Lung (tissue), 11 donors: ENCODE measurements at regions not wholly inside any gene's neighbourhood (a gene's known extent, or its start where the extent isn't known, plus 50 kb on each side); places are given as distances from the start of the nearest gene placed in this dataset.

Experiments used
- ATAC-seq: fragments of 200-7000 bp; cut with Tn5 transposase; one replicate; pipeline ENCODE4 v1.9.1; 2020; ENCODE audit warnings: moderate number of reproducible peaks; ENCODE audit not compliant: insufficient read depth, low FRiP score
- DNase-seq, 3 donors: peaks; one replicate each; pipeline ENCODE4 v3.0.0-alpha.2; 2013 to 2017
- H3K27ac ChIP-seq, 2 donors: one replicate each; pipeline ENCODE4 v1.5.1; 2013; ENCODE audit warnings: mild to moderate bottlenecking in 2 of 2, moderate library complexity in 2 of 2, control low read depth in 1 of 2, inconsistent platforms in 1 of 2, low read depth in 1 of 2, low read length in 1 of 2
- H3K27me3 ChIP-seq, 3 donors: one replicate each; pipeline ENCODE4 v1.5.1; 2013; ENCODE audit warnings: low read length in 2 of 3; ENCODE audit not compliant: control insufficient read depth in 3 of 3, insufficient read depth in 3 of 3
- H3K36me3 ChIP-seq, 4 donors: one replicate each; pipeline ENCODE4 v1.5.1; 2013; ENCODE audit warnings: low read length in 4 of 4, mild to moderate bottlenecking in 1 of 4, moderate library complexity in 1 of 4; ENCODE audit not compliant: control insufficient read depth in 4 of 4, insufficient read depth in 4 of 4
- H3K4me1 ChIP-seq, 5 donors: one replicate each; pipeline ENCODE4 v1.5.1; 2013; ENCODE audit warnings: low read length in 5 of 5, mild to moderate bottlenecking in 2 of 5, moderate library complexity in 1 of 5; ENCODE audit not compliant: control insufficient read depth in 5 of 5, insufficient read depth in 5 of 5
- H3K4me3 ChIP-seq: one replicate; pipeline ENCODE4 v1.5.1; 2013; ENCODE audit warnings: mild to moderate bottlenecking, control low read depth, moderate library complexity
- H3K9ac ChIP-seq, 2 donors: one replicate each; pipeline ENCODE4 v1.5.1; 2013; ENCODE audit warnings: low read length in 2 of 2, control low read depth in 1 of 2; ENCODE audit not compliant: insufficient read depth in 1 of 2
- H3K9me3 ChIP-seq, 4 donors: one replicate each; pipeline ENCODE4 v1.5.1; 2013; ENCODE audit warnings: low read length in 3 of 4, mild to moderate bottlenecking in 1 of 4, moderate library complexity in 1 of 4; ENCODE audit not compliant: control insufficient read depth in 4 of 4, insufficient read depth in 3 of 4
- CTCF ChIP-seq: IDR thresholded peaks from 2 replicates; pipeline ENCODE4 v1.5.1; 2012; ENCODE audit warnings: mild to moderate bottlenecking; ENCODE audit errors: control extremely low read depth, extremely low read depth
- WGBS, 2 donors: extraction: QIAGEN DNeasy Blood & Tissue Kit; methylation state at CpG; one replicate each; pipeline ENCODE4 v1.1.7; 2013; 5-methylcytosine and 5-hydroxymethylcytosine counted together
- donor health status: control.
- donor health status: control.
- donor health status: Bipolar disorder and iron deficiency.
- donor health status: healthy.
- donor health status: DM: yes; HTN: yes; CAD: no.

DNA sequence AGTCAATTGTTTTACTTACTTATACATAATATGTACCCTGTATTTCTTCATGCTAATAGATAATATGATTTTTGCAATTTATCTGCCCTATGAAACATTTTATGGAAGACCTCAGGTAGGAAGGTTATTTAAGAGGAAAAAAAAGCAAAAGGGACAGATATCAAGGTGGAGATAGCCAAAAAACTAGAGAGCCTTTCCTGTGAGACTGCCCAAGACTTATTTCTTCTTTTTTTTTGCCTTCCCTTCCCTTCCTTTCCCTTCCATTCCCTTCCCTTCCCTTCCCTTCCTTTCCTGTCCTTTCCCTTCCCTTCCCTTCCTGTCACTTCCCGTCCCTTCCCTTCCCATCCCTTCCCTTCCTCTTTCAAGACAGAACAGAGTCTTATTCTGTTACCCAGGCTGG, 80.6 kb upstream of the HMCN1 start:
- DNase-seq (no peak), ATAC-seq (no peak)
- H3K9me3 ChIP-seq, result no peaks in the 10 kb centered on the region
- 71 to 77% methylated on average over 1 of the region's 1 CpG for WGBS, 2 donors
- no peaks in the 10 kb centered on the region for H3K27me3 ChIP-seq
- H3K27ac ChIP-seq, result peak overlapping the region in 1 of 2 donors; percentile 36
- H3K4me1 ChIP-seq, result peaks cover 0 to 2% (median 0%) of the 10 kb centered on the region in 5 donors
- H3K9ac ChIP-seq, result no peak overlapping the region
- no peak for TF ChIP-seq CTCF
- H3K4me3 ChIP-seq, result no peak overlapping the region
- no peaks in the 10 kb centered on the region for H3K36me3 ChIP-seq

GRCh38 chr1:185652348-185652747, 81.8 kb upstream of the HMCN1 start:
- TF ChIP-seq CTCF, result no peak
- Histone ChIP-seq H3K9ac (no peak overlapping the region), H3K4me3 (no peak overlapping the region), H3K27ac (no peak overlapping the region), H3K27me3 (no peaks in the 10 kb centered on the region), H3K9me3 (no peaks in the 10 kb centered on the region), H3K4me1 (peaks cover 0 to 4% (median 0%) of the 10 kb centered on the region in 5 donors), H3K36me3 (no peaks in the 10 kb centered on the region)
- no peak for ATAC-seq
- DNase-seq, result no peak
- WGBS, 2 donors, result 90 to 96% methylated on average over 2 of the region's 2 CpGs

DNA sequence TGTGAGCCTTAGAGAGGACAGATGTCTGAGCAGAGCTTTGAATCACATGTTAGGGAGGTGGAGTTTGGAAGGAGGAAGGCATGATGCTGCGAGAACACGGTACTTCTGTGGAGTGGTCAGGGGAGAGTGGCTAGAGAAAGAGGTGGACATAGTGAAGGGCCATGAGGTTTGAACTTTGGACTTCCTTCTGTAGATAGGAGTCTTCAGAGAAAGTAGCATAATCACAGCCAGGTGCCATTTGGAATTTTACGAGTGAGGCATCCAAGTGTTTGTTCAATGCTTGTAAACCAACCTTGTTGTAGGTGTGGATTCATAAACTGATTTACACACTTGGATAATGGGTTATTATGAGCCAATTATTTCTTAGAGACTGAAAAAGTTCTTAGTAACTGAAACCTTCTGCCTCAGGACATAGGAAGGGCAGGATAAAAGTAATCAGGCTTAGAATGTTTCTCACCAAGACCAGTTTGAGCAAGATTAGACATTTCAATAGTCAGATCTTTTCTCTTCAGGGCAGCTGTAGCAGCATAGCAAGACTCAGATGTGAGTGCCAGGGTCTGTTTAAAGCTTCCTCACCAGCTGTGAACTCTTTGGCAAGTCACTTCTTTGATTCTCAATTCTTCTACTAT, 83.5 kb upstream of the HMCN1 start:
- Histone ChIP-seq H3K36me3 (no peaks in the 10 kb centered on the region), H3K4me1 (peaks cover 0 to 20% (median 4%) of the 10 kb centered on the region in 5 donors), H3K9me3 (no peaks in the 10 kb centered on the region), H3K27me3 (no peaks in the 10 kb centered on the region), H3K9ac (no peak overlapping the region), H3K4me3 (no peak overlapping the region), H3K27ac (no peak overlapping the region)
- WGBS, 2 donors, result 66 to 89% methylated on average over 3 of the region's 3 CpGs
- DNase-seq, result no peak
- no peak for TF ChIP-seq CTCF
- ATAC-seq, result no peak
